GM21360 (cell line): ENCODE measurements at regions not wholly inside any gene's neighbourhood (a gene's known extent, or its start where the extent isn't known, plus 50 kb on each side); places are given as distances from the start of the nearest gene placed in this dataset.
"Not testable (repeated sequence)": the region's sequence is repeated elsewhere in the genome, so short reads cannot be mapped to it uniquely, and the experiment has no call there.

Source experiments
- ATAC-seq: cut with Tn5 transposase; IDR thresholded peaks from one replicate; pipeline ENCODE4 v1.9.1; 2021; ENCODE audit warnings: mild to moderate bottlenecking, moderate library complexity; ENCODE audit not compliant: unreplicated experiment

DNA sequence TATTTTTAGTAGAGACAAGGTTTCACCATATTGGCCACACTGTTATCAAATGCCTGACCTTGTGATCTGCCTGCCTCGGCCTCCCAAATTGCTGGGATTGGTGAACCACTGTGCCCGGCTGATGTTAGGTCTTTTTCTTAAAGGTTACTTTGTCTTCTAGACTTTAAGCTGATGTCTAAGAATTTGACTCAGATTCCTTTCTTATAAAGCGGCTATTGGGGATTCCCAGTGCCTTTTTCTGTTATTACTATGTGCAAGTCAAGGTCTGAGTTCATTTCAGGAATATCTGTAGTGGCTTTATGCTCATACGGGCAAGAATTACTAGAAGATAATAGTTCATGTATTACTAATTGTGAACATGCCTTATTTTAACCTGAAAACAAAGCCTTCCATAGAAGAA lies 102.8 kb downstream of the LAT start:
- ATAC-seq = not testable (repeated sequence)

DNA sequence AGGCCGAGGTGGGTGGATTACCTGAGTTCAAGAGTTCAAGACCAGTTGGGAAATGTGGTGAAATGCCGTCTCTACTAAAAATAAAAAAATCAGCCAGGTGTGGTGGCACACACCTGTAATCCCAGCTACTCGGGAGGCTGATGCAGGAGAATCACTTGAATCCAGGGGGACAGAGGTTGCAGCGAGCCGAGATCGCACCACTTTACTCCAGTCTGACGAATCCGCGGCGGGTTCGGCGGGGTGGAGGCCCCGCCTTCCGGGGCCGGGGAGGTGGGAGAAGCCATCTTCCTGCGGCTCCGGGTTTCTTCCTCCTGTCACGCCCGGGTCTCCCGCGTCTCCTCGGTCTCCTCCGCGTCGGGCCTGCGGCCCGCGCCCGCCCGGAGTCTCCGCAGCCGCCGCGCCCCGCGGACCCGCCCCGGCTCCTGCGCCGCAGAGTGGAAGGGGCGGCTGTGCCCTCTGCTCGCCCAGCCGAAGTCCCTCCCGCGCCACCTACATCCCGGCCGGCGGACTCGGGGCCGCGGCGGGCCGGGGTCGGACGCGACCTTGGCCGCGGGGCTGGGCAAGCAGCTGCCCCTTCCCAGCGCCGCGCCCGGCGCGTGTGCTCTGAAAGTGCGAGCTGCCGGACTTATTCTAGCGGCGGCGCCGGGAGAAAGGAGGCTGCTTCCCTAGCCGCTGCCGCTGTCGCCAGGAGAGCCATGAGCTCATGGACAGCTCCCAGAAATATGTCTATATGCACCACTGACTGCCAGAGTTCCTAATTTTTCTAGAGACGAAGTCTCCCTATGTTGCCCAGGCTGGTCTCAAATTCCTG lies 97.2 kb downstream of the LAT start:
- not testable (repeated sequence) for ATAC-seq

- ATAC-seq = not testable (repeated sequence)
Measured at GRCh38 chr16:29074554-29075402, 89.9 kb downstream of the LAT start.

- not testable (repeated sequence) for ATAC-seq
Measured at GRCh38 chr16:29062235-29062634, 77.4 kb downstream of the LAT start.

- not testable (repeated sequence) for ATAC-seq
Measured at GRCh38 chr16:29061467-29061921, 76.6 kb downstream of the LAT start.

DNA sequence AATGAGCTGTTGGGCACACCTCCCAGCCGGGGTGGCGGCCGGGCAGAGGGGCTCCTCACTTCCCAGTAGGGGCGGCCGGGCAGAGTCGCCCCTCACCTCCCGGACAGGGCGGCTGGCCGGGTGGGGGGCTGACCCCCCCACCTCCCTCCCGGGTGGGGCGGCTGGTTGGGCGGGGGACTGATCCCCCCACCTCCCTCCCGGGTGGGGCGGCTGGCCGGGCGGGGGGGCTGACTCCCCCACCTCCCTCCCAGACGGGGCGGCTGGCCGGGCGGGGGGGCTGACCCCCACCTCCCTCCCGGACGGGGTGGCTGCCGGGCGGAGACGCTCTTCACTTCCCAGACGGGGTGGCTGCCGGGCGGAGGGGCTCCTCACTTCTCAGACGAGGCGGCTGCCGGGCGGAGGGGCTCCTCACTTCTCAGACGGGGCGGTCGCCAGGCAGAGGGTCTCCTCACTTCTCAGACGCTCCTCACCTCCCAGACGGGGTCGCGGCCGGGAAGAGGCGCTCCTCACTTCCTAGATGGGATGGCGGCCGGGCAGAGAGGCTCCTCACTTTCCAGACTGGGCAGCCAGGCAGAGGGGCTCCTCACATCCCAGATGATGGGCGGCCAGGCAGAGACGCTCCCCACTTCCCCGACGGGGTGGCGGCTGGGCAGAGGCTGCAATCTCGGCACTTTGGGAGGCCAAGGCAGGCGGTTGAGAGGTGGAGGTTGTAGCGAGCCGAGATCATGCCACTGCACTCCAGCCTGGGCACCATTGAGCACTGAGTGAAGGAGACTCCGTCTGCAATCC lies 75.4 kb downstream of the LAT start:
- ATAC-seq = not testable (repeated sequence)

GRCh38 chr16:29059575-29059974 lies 74.7 kb downstream of the LAT start:
- not testable (repeated sequence) for ATAC-seq
